SU-DHL-6 (cell line): ENCODE measurements at regions not wholly inside any gene's neighbourhood (a gene's known extent, or its start where the extent isn't known, plus 50 kb on each side); places are given as distances from the start of the nearest gene placed in this dataset.

Experiments used
- H2AFZ ChIP-seq: fragments of 200-600 bp; sonication (generic); 2 replicates; pipeline ENCODE4 v1.6.1; 2014; ENCODE audit warnings: low read depth, mild to moderate bottlenecking, moderate library complexity, mixed read lengths, antibody characterized with exemption, low read length; ENCODE audit not compliant: severe bottlenecking
- H3F3A ChIP-seq: fragments of 200-600 bp; shearing (Covaris generic); 2 replicates; pipeline ENCODE4 v1.6.0; 2016; ENCODE audit warnings: antibody characterized with exemption, mild to moderate bottlenecking; ENCODE audit not compliant: insufficient read depth
- H3K27ac ChIP-seq: fragments of 200-600 bp; sonication (generic); 2 replicates; pipeline ENCODE4 v1.5.1; 2016; ENCODE audit warnings: low read depth, mild to moderate bottlenecking, low read length, moderate library complexity, mixed read lengths
- H3K27me3 ChIP-seq: fragments of 200-600 bp; sonication (generic), shearing (Covaris generic); 2 replicates; pipeline ENCODE4 v1.6.0; 2014; ENCODE audit warnings: mild to moderate bottlenecking, low read length
- H3K36me3 ChIP-seq: fragments of 200-600 bp; sonication (generic); 2 replicates; pipeline ENCODE4 v1.6.1; 2014; ENCODE audit warnings: mild to moderate bottlenecking, low read length, mixed read lengths
- H3K4me2 ChIP-seq: fragments of 300-600, 200-600 bp; shearing (Covaris generic), sonication (generic); 2 replicates; pipeline ENCODE4 v1.6.0; 2014; ENCODE audit warnings: low read length, low read depth, mild to moderate bottlenecking; ENCODE audit not compliant: poor library complexity, severe bottlenecking
- H3K4me3 ChIP-seq: fragments of 200-600 bp; sonication (generic); 2 replicates; pipeline ENCODE4 v1.5.1; 2014; ENCODE audit warnings: antibody characterized with exemption, low read length, mild to moderate bottlenecking, mixed read lengths; ENCODE audit not compliant: insufficient read depth, poor library complexity, severe bottlenecking
- H3K79me2 ChIP-seq: fragments of 200-600 bp; sonication (generic); 2 replicates; pipeline ENCODE4 v1.6.1; 2014; ENCODE audit warnings: mild to moderate bottlenecking, low read length, moderate library complexity; ENCODE audit not compliant: insufficient read depth
- H3K9ac ChIP-seq: fragments of 200-600 bp; sonication (generic); 2 replicates; pipeline ENCODE4 v1.7.0; 2014; ENCODE audit warnings: mild to moderate bottlenecking, low read length
- H3K9me2 ChIP-seq: fragments of 200-600 bp; sonication (generic); replicated peaks from 2 replicates; pipeline ENCODE4 v1.6.1; 2014; ENCODE audit warnings: low read length; ENCODE audit not compliant: insufficient read depth
- H3K9me3 ChIP-seq: fragments of 200-600 bp; sonication (generic); 2 replicates; pipeline ENCODE4 v1.6.1; 2014; ENCODE audit warnings: low read length, mixed read lengths; ENCODE audit not compliant: insufficient read depth
- H4K20me1 ChIP-seq: fragments of 200-600 bp; sonication (generic); 2 replicates; pipeline ENCODE4 v1.6.1; 2014; ENCODE audit warnings: low read depth, mild to moderate bottlenecking, antibody characterized with exemption, low read length, moderate library complexity, mixed read lengths
- CTCF ChIP-seq: fragments of 200-600 bp; sonication (generic); IDR thresholded peaks from one replicate; pipeline ENCODE4 v1.5.1; 2017; ENCODE audit warnings: antibody characterized with exemption, mild to moderate bottlenecking, low read length, moderate library complexity; ENCODE audit not compliant: insufficient read depth, poor library complexity, severe bottlenecking
- EZH2phosphoT487 ChIP-seq: fragments of 200-600 bp; sonication (generic), shearing (Covaris generic); conservative IDR thresholded peaks from 2 replicates; pipeline ENCODE4 v1.6.1; 2018; ENCODE audit warnings: mild to moderate bottlenecking, antibody characterized with exemption, low read length, moderate library complexity, mixed read lengths

- H3K9me2 ChIP-seq: no peaks in the 10 kb centered on the region
- H3F3A ChIP-seq: no peaks in the 10 kb centered on the region
- H3K4me2 ChIP-seq: no peak overlapping the region
- H2AFZ ChIP-seq: no peak overlapping the region
- no peaks in the 10 kb centered on the region for H4K20me1 ChIP-seq
- H3K4me3 ChIP-seq: no peak overlapping the region
- no peaks in the 10 kb centered on the region for H3K27me3 ChIP-seq
- TF ChIP-seq CTCF: no peak
- TF ChIP-seq EZH2phosphoT487: no peak
- H3K36me3 ChIP-seq: no peaks in the 10 kb centered on the region
- no peak overlapping the region for H3K9ac ChIP-seq
- H3K9me3 ChIP-seq: no peaks in the 10 kb centered on the region
- no peaks in the 10 kb centered on the region for H3K79me2 ChIP-seq
- no peak overlapping the region for H3K27ac ChIP-seq
Measured at GRCh38 chr2:41965909-41966295, 81.9 kb upstream of the PKDCC start.

- no peaks in the 10 kb centered on the region for H3K9me2 ChIP-seq
- H3K27ac ChIP-seq: no peak overlapping the region
- no peaks in the 10 kb centered on the region for H3K36me3 ChIP-seq
- no peaks in the 10 kb centered on the region for H3K9me3 ChIP-seq
- TF ChIP-seq EZH2phosphoT487: no peak
- no peak for TF ChIP-seq CTCF
- H3K9ac ChIP-seq: no peak overlapping the region
- H3K79me2 ChIP-seq: no peaks in the 10 kb centered on the region
- H2AFZ ChIP-seq: no peak overlapping the region
- no peak overlapping the region for H3K4me2 ChIP-seq
- H4K20me1 ChIP-seq: no peaks in the 10 kb centered on the region
- H3F3A ChIP-seq: no peaks in the 10 kb centered on the region
- no peak overlapping the region for H3K4me3 ChIP-seq
- no peaks in the 10 kb centered on the region for H3K27me3 ChIP-seq
Measured at GRCh38 chr2:41966431-41966893, 81.4 kb upstream of the PKDCC start.

- no peaks in the 10 kb centered on the region for H3K9me3 ChIP-seq
- no peaks in the 10 kb centered on the region for H4K20me1 ChIP-seq
- no peaks in the 10 kb centered on the region for H3K79me2 ChIP-seq
- no peaks in the 10 kb centered on the region for H3K27me3 ChIP-seq
- no peak overlapping the region for H3K9ac ChIP-seq
- no peak overlapping the region for H2AFZ ChIP-seq
- no peak overlapping the region for H3K4me2 ChIP-seq
- TF ChIP-seq EZH2phosphoT487 (no peak), CTCF (no peak)
- no peak overlapping the region for H3K27ac ChIP-seq
- no peaks in the 10 kb centered on the region for H3K36me3 ChIP-seq
- no peaks in the 10 kb centered on the region for H3K9me2 ChIP-seq
- no peaks in the 10 kb centered on the region for H3F3A ChIP-seq
- no peak overlapping the region for H3K4me3 ChIP-seq
Measured at GRCh38 chr2:41966920-41967319, 80.9 kb upstream of the PKDCC start.
